GM19035 (cell line): ENCODE measurements at regions not wholly inside any gene's neighbourhood (a gene's known extent, or its start where the extent isn't known, plus 50 kb on each side); places are given as distances from the start of the nearest gene placed in this dataset.

Source experiments
- ATAC-seq: cut with Tn5 transposase; IDR thresholded peaks from one replicate; pipeline ENCODE4 v1.9.1; 2021; ENCODE audit not compliant: unreplicated experiment

GRCh38 chr14:61226015-61226654 is 55.0 kb downstream of the TMEM30B start:
- no peak for ATAC-seq

DNA sequence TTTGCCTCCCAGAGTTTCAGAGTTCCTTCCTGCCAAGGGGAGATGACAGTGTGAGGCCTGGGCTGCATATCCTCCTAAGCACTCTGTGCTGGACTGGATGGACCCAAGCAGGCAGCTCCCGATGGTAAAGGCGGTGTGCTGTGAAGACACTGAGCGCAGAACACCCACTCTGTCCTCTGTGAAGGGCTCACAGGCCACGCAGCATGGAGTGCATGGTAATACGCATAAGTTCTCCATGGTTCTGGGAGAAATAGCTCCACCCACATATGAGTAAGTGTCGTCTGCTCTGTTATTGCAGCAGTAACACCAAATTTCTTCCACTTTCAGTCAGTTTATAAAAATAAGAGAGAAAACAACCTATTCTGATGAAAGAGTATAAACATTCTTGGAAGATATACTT is 55.8 kb downstream of the TMEM30B start:
- no peak for ATAC-seq

DNA sequence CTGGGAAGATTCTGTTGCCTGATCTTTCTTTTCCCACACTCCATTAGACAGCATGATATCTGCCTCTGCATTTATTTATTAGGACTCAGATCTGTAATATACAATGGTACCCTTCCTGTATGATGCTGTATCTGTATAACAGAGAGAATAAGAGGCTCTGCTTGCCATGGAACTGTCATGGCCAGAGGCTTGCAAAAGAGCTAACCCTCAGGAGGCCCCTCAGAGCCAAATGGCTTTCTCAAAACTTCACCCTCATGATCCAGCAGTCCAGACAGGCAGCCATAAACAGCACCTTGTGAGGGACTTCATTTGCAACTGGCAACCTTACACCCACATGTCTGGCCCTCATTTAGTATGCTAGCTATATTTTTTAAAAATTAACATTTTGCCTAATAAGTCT is 57.6 kb downstream of the TMEM30B start:
- no peak for ATAC-seq

DNA sequence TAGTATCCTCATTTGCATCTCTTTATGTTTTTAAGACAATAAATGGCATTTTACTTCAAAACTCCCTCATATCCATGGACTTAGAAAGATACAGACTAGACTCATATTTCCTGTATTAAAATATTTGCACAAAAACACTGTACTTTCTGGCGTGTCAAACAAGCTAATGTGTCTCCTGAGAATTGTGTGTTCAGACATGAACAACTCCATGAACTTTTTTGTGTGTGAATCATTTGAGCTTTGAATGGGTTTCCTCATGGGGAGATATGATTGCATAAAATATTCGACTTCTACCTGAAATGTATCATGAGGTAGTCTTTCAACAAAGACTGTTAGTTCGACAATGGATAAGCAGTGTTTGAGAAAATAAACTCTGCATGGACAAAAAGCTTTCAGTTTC is 58.8 kb downstream of the TMEM30B start:
- no peak for ATAC-seq

DNA sequence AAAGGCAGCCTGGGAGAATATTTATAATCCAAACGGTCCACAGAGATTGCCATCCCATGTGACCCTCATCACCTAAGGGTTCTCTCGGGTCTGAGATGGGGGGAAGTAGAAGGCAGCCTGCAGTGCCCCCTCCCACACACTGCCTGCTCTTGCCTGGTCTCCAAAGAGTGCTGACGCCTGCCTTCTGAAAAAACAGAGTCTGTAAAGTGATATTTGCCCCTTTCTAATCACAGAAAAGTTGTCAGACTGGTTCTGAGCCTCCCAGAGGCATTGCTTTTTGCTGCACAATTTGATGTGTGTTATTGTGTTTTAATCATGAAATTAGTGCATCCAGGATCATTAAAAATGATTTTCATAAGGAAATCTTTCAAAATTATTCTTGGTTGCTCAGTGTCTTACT is 59.2 kb downstream of the TMEM30B start:
- no peak for ATAC-seq

GRCh38 chr14:61219673-61220072 is 61.5 kb downstream of the TMEM30B start:
- ATAC-seq = no peak

DNA sequence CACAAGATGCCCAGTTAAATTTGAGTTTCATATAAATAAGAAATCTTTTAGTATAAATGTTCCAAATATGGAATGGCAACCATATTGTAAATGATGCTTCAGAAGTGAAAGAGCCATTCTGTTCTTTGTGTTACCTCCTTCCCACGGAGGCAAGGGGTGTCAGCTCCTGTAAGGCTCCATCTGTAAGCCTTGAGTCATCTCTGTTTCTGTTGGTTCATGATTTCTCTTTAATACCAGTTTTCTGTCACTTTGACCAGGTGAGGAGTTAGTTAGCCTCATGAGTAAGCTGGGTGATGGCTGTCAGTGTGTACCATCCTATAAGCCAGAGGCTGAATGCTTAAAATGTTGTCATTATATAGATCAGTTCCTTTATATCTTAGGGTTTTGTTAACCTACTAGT is 61.9 kb downstream of the TMEM30B start:
- ATAC-seq = no peak

DNA sequence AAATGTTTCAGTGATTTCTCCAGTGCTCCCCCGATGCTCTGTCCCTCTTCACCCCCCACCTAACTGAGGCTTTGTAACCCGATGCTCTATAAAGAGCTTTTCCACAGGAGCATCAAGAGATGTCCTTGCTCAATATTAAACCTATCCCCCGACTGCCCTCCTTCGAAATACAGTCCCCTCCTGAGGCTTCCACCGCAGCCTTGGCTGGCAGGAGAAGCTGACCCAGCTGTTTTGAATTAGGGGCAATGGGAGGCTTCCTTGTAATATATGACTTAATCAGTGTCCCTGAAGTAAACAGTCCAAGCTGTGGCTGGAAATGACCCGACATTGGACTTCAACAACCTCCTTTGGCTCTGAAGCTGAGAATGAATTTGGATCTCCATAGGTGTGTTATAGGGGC is 62.4 kb downstream of the TMEM30B start:
- no peak for ATAC-seq

- ATAC-seq = no peak
Observed at GRCh38 chr14:61218157-61218556, 63.0 kb downstream of the TMEM30B start.

GRCh38 chr14:61217516-61217915 is 63.6 kb downstream of the TMEM30B start:
- ATAC-seq = no peak

DNA sequence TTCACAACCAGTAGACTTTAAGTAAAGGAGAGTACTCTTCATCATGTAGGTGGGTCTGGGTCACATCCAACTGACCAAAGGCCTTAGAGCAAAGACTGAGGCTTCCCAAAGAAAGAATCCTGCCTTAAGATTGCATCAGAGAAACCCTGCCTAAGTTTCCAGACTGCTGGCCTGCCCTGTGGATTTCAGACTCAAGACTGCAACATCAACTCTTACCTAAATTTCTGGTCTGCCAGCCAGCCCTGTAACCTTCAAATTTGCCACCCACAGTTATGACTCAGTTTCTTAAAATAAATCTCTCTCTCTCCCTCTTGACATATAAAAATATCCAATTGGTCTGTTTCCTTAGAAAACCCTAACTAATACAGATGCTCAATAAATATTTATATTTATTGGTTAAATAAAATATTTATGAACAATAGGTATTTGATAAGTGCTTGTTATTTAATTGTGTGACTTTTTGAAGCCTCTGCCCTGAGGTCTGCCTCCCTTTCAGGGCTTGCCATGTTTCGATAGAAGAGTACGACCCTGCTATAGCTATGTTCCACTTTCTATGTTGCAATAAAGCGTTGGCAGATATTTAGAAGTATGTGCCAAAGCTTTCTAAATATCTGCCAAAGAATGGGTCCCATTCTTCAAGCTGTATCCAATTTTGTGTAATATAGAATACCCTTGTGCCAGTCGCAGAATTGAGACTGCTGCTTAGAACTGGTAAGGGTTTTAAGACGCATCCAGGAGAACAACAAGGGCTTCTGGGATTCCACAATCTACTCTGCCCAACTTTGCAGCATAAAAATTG is 65.7 kb downstream of the TMEM30B start:
- ATAC-seq = no peak

GRCh38 chr14:61213920-61214319 is 67.2 kb downstream of the TMEM30B start:
- no peak for ATAC-seq

DNA sequence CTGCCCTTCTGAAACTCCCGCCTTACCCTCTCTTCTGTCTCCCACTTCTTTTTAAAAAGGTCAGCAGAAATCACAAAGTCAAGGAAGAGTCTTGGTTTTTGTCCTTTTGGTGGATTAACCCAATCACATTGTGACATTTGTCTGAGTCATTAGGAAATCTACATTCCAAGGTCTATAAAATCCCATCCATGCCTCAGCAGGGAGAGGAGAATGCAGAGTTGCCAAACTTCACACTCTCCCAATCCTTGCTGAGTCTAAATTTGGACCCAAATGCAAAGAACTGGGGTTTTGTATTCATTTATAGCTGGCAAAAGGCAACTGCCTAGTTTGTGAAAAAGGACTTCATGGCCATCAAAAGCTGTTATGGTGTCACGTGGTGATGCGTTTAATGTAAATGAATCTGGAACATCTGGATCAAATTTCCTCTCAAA is 67.9 kb downstream of the TMEM30B start:
- ATAC-seq = no peak

- no peak for ATAC-seq
Observed at GRCh38 chr14:61212546-61212945, 68.6 kb downstream of the TMEM30B start.

DNA sequence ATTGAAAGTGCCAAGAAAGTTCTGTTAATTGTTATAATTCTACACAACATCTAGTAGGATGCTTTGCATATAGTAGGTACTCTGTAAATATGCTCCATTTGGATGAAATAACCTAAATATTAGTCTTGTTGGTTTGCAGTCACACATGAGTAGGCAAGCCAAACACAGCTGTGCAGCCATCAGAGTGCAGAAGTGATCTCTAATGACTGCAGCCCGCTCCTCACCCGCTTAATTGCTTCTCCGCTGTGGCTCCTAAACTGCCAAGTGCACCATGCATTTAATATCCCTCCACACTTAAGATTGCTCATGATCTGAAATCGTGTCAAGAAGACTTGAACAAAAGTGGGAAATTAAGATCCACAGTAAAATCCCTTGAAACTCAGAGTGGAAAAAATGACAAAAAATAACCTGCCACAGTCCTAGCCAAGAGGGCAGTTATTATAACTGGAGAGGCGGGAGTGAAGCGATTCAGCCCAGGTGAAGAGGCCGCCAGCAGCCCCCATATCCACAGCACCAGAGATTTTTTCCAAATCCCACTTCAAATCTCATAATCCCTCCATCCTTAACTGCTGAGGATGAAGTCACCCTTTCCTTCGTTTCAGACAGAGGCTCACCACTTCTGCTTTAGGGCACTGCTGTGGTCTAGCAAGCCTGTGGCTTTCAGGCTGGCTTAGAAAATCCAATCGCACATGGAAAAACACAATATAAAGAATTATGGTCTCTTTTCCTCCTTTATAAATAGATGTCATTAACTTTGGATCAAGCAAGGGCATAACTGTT is 69.5 kb downstream of the TMEM30B start:
- ATAC-seq = no peak

GRCh38 chr14:61203081-61203753 is 77.9 kb downstream of the TMEM30B start:
- no peak for ATAC-seq

GRCh38 chr14:61202124-61202523 is 79.0 kb downstream of the TMEM30B start:
- ATAC-seq = no peak

DNA sequence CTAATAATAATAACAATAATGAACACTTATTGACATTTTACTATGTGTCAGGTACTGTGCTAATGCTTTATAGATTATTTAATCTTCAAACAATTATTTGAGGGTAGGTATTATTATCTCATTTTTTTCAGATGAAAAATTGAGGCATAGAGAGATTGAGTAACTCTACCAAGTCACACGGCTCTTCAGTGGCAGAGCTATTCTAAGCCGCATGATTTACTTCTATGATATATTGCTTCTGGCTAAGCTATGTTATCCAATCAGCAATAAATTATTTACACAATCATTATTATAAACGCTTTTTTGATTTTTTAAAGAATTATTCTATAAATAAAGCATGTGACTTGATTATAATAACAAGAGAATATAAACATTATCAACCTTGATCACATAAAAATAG is 80.0 kb downstream of the TMEM30B start:
- ATAC-seq = no peak

DNA sequence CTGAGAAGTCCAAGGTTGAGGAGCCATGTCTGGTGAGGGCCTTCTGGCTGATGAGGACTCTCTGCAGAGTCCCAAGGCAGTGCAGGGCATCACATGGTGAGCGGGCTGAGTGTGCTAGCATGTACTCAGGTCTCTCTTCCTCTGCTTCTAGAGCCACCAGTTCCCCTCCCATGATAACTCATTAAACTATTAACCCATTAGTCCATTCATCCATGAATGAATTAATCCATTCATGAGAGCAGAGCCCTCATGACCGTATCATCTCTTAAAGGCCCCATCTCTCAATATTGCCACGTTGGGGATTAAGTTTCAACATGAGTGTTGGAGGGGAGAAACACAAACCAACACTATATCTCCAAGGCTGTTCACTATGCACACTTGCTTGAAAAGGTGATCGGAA is 83.7 kb downstream of the TMEM30B start:
- no peak for ATAC-seq

- no peak for ATAC-seq
Observed at GRCh38 chr14:61196792-61197191, 84.3 kb downstream of the TMEM30B start.

DNA sequence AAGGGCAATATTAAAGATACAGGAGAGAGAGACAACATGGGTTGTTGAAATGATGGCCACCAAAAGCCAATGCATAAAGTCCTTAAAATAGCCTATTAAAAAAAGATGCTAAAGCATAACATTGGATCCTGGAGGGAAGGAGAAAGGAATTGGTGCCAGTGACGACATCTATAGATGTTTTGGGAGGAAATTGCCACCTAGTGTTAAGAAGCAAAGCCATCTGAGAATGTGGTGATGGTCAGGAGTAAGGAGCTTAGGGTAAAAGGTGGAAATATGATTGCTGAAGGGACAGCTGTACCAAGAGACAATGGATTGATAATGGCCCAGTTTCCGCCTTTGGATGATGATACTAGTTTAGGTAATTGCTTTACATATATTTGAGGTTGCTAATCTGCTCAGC is 85.1 kb downstream of the TMEM30B start:
- no peak for ATAC-seq
